ENCODE measurements at regions not wholly inside any gene's neighbourhood (a gene's known extent, or its start where the extent isn't known, plus 50 kb on each side); places are given as distances from the start of the nearest gene placed in this dataset.

GRCh38 chr11:25453471-25453870 is 878.5 kb upstream of the ANO3 start:
- TF ChIP-seq CTCF (IDR thresholded peaks at IDR 0.05) (no peak), POLR2A (IDR thresholded peaks at IDR 0.05) (no peak)

Data from adrenal gland (tissue), 5 donors.